ENCODE measurements at regions not wholly inside any gene's neighbourhood (a gene's known extent, or its start where the extent isn't known, plus 50 kb on each side); places are given as distances from the start of the nearest gene placed in this dataset.

DNA sequence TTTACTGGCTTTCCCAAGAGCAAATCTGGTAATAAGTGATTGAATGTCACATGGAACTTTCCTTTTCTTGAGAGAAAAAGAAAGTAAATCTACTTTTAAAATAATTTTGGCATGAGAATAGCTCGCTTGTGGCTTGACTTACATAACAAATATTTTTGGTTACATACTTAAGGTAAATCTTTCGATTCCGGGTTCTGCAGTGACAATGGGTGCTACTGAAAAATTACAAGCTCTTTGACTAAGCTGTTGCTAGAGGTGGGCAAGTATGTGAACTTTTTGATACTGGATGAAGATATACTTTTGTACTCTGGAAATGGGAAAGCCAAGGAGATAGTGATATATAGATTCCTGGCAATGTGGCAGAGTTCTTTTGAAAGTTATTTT is 51.9 kb upstream of the OTOL1 start:
- DNase-seq, result no peak
- in situ Hi-C loops (cut with HindIII; ENCODE audit: low pct_ligation_motif_present, low pct_unique_long_range_greater_than_20kb, low sequenced_read_pairs), result no loop called here

DNA sequence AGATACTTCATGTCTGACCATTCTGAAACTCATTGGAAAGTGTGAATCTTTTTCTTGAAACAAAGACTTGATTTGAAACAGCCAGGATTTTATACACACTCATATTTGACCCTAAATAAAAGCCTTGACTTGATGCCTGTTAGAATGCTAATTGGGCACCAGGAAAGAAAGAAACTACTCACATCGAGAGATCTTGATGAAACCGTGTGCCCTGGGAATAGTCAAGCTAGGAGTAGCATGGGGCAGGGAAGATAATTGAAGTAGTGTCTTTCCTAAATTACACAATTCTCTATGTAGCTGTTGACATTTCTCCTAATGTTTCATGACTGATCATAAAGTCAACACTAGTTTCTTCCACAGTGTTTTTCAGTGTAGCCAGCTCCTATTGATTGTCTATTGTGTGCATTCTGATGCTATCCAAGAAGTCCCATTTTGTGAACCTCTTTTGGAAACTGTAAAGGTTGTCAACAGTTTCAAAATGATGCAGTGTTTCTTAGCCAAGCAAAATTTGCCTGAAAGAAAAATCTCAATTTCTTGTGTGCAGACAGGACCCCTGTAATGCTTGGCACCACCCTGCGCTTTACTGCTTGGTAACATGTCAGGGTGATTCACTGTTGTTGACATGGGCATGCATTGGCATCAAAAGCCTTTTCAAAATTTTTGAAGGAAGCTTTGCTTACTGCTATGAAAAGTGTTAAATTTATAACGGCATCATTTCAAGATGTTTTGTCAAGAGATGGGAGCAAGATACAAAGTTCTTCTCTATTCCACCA is 52.5 kb upstream of the OTOL1 start:
- no peak for DNase-seq
- in situ Hi-C loops (cut with HindIII; ENCODE audit: low pct_ligation_motif_present, low pct_unique_long_range_greater_than_20kb, low sequenced_read_pairs), result no loop called here

- in situ Hi-C loops (cut with HindIII; ENCODE audit: low pct_ligation_motif_present, low pct_unique_long_range_greater_than_20kb, low sequenced_read_pairs), result no loop called here
Observed at GRCh38 chr3:161430307-161430706, 59.0 kb upstream of the SPTSSB start.

DNA sequence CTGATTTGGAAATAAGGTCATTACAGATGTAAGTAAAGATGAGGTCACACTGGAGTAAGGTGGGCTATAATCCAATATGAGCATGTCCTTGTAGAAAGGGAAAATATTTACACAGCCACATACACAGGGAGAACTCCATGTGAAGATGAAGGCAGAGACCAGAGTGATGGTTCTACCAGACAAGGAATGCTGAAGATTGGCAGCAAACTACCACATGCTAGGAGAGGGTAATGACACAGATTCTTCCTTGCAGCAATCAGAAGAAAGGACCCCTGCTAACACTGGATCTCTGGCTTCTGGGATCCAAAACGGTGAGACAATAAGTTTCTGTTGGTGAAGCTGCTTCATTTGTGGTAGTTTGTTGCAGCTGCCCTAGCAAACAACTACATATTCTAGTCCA is 56.0 kb upstream of the SPTSSB start:
- in situ Hi-C loops (cut with HindIII; ENCODE audit: low pct_ligation_motif_present, low pct_unique_long_range_greater_than_20kb, low sequenced_read_pairs), result no loop called here
- DNase-seq, result no peak

More at GRCh38 chr3:161430307-161430706, 59.0 kb upstream of the SPTSSB start:
- no peak for DNase-seq

DNA sequence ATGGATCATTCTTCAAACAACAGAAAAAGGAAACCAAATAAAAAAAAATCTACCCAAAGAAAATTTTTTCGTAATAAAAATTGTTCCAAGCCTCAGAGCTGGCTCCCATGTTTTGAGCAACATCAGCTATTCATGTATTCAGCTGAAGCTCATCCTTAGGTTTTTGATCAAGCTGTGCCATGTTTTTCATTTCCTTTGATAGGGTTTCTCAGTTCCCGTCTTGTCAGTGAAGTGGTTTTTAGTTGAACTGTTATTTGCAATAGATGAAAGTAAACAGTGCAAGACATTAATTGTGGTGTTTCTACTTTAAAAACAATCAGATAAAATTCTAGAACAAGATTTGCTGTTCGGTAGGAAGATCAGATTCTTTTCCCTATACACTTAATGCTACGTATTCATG is 55.4 kb upstream of the SPTSSB start:
- in situ Hi-C loops (cut with HindIII; ENCODE audit: low pct_ligation_motif_present, low pct_unique_long_range_greater_than_20kb, low sequenced_read_pairs), result no loop called here
- DNase-seq, result no peak

DNA sequence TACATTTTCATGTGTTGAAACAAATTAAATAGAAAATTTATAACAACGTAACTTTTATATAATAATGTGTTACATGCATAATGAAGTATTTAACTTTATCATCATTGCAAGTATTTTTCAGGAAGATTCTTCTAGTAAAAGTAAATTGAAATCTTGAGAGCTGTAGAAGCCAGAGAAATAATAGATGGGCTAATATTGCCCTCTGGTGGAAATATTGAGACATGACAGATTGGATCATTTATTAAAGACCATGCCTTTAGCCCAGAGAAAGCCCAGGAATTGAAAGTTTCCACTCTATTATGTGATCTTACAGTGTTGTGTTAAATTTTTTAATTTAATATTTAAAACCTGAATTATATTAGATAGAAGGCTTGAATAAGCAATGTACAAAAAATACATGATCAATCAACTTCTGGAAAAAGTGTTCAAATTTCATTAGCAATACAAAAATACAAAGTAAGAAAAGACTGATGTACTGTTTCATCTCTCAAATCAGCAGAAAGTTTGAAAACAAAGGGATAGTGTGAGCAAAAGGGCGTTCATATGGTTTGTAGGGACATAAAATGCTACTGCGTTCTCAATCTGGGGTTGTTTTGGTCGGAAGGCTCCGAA is 52.7 kb upstream of the SPTSSB start:
- in situ Hi-C loops (cut with HindIII; ENCODE audit: low pct_ligation_motif_present, low pct_unique_long_range_greater_than_20kb, low sequenced_read_pairs), result no loop called here

GRCh38 chr3:161422171-161422700 is 50.9 kb upstream of the SPTSSB start:
- DNase-seq, result no peak
- in situ Hi-C loops (cut with HindIII; ENCODE audit: low pct_ligation_motif_present, low pct_unique_long_range_greater_than_20kb, low sequenced_read_pairs), result no loop called here

More for the DNA sequence above, 52.7 kb upstream of the SPTSSB start:
- DNase-seq, result peak; percentile 32

All from ACHN (cell line).